OCI-LY1 (cell line): ENCODE measurements at regions not wholly inside any gene's neighbourhood (a gene's known extent, or its start where the extent isn't known, plus 50 kb on each side); places are given as distances from the start of the nearest gene placed in this dataset.

Source experiments
- H2AFZ ChIP-seq: fragments of 200-600 bp; sonication (generic), shearing (Covaris generic); 2 replicates; pipeline ENCODE4 v1.6.0; 2014; ENCODE audit warnings: antibody characterized with exemption, mild to moderate bottlenecking, low read length
- H3F3A ChIP-seq: fragments of 200-600 bp; sonication (generic), shearing (Covaris generic); 2 replicates; pipeline ENCODE4 v1.6.0; 2014; ENCODE audit warnings: mild to moderate bottlenecking, antibody characterized with exemption, low read length, moderate library complexity; ENCODE audit not compliant: insufficient read depth
- H3K27ac ChIP-seq: fragments of 200-600 bp; sonication (generic); 2 replicates; pipeline ENCODE4 v1.5.1; 2014; ENCODE audit warnings: low read length, mixed run types, mild to moderate bottlenecking, low read depth; ENCODE audit not compliant: poor library complexity, severe bottlenecking
- H3K27me3 ChIP-seq: fragments of 200-600 bp; sonication (generic); 2 replicates; pipeline ENCODE4 v1.6.0; 2014; ENCODE audit warnings: antibody characterized with exemption, mild to moderate bottlenecking, low read length, moderate library complexity; ENCODE audit not compliant: insufficient read depth
- H3K36me3 ChIP-seq: fragments of 200-600 bp; sonication (generic); 2 replicates; pipeline ENCODE4 v1.6.1; 2014; ENCODE audit warnings: mild to moderate bottlenecking, antibody characterized with exemption, low read length, moderate library complexity, mixed read lengths; ENCODE audit not compliant: insufficient read depth
- H3K4me1 ChIP-seq: fragments of 200-600 bp; sonication (generic); 2 replicates; pipeline ENCODE4 v1.5.1; 2014; ENCODE audit warnings: mild to moderate bottlenecking, low read length, moderate library complexity; ENCODE audit not compliant: insufficient read depth, severe bottlenecking
- H3K4me2 ChIP-seq: fragments of 200-600 bp; sonication (generic), shearing (Covaris generic); 2 replicates; pipeline ENCODE4 v1.6.1; 2014; ENCODE audit warnings: low read length
- H3K4me3 ChIP-seq: fragments of 200-600 bp; sonication (generic); 2 replicates; pipeline ENCODE4 v1.5.1; 2014; ENCODE audit warnings: low read length, low read depth, mild to moderate bottlenecking, mixed read lengths; ENCODE audit not compliant: poor library complexity, severe bottlenecking
- H3K79me2 ChIP-seq: fragments of 200-600 bp; shearing (Covaris generic); 2 replicates; pipeline ENCODE4 v1.6.1; 2016; ENCODE audit warnings: mixed run types, low read length, mixed read lengths; ENCODE audit not compliant: insufficient read depth
- H3K9ac ChIP-seq: fragments of 200-600 bp; sonication (generic), shearing (Covaris generic); 2 replicates; pipeline ENCODE4 v1.6.1; 2014; ENCODE audit warnings: mild to moderate bottlenecking, low read length, mixed read lengths
- H3K9me2 ChIP-seq: fragments of 200-600 bp; sonication (generic), shearing (Covaris generic); 2 replicates; pipeline ENCODE4 v1.6.1; 2014; ENCODE audit warnings: low read depth, mild to moderate bottlenecking, low read length, mixed read lengths
- H3K9me3 ChIP-seq: fragments of 200-600 bp; shearing (Covaris generic); 2 replicates; pipeline ENCODE4 v1.6.1; 2014; ENCODE audit warnings: low read length, mixed read lengths
- H4K20me1 ChIP-seq: fragments of 200-600 bp; sonication (generic), shearing (Covaris generic); 2 replicates; pipeline ENCODE4 v1.6.0; 2016; ENCODE audit warnings: mild to moderate bottlenecking, low read length; ENCODE audit not compliant: insufficient read depth
- EZH2 ChIP-seq: fragments of 200-600 bp; sonication (generic), shearing (Covaris generic); IDR thresholded peaks from 2 replicates; pipeline ENCODE4 v1.8.0; 2017; ENCODE audit warnings: borderline replicate concordance, mixed run types, mild to moderate bottlenecking, antibody characterized with exemption, low read length, moderate library complexity, mixed read lengths
- TF ChIP-seq, protein P1 (sequence below): fragments of 200-600 bp; sonication (generic), shearing (Covaris generic); IDR thresholded peaks from 2 replicates; pipeline ENCODE4 v1.5.1; 2017; ENCODE audit warnings: mild to moderate bottlenecking, antibody characterized with exemption, low read length, moderate library complexity, mixed read lengths

DNA sequence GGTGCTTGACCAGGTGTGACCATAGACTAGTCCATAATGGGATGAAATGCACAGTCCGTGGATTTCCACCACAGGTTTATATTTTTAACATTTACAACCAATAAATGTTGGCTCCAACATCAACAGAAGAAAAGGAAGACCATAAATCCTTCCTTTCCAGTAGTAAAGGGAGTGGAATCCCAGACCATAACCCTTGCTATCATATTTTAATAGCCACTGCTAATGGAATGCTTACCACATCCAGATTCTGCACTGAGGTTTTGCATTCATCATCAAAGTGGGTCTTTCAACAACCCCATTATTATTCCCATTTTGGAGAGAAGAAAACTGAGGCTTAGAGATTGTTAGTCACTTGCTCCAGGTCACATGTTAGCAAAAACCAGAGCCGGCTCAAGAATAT lies 106.7 kb downstream of the FOXL1 start:
- Histone ChIP-seq H3F3A (no peaks in the 10 kb centered on the region), H3K9ac (no peak overlapping the region), H2AFZ (no peak overlapping the region), H3K27ac (no peak overlapping the region), H4K20me1 (no peaks in the 10 kb centered on the region), H3K4me3 (no peak overlapping the region), H3K4me1 (no peaks in the 10 kb centered on the region), H3K9me3 (no peaks in the 10 kb centered on the region), H3K36me3 (no peaks in the 10 kb centered on the region), H3K4me2 (no peak overlapping the region), H3K27me3 (peaks cover 4% of the 10 kb centered on the region; the same call in 1 of the 2 replicates), H3K79me2 (no peaks in the 10 kb centered on the region), H3K9me2 (no peaks in the 10 kb centered on the region)
- no peak for TF ChIP-seq EZH2
- TF ChIP-seq, protein P1, sequence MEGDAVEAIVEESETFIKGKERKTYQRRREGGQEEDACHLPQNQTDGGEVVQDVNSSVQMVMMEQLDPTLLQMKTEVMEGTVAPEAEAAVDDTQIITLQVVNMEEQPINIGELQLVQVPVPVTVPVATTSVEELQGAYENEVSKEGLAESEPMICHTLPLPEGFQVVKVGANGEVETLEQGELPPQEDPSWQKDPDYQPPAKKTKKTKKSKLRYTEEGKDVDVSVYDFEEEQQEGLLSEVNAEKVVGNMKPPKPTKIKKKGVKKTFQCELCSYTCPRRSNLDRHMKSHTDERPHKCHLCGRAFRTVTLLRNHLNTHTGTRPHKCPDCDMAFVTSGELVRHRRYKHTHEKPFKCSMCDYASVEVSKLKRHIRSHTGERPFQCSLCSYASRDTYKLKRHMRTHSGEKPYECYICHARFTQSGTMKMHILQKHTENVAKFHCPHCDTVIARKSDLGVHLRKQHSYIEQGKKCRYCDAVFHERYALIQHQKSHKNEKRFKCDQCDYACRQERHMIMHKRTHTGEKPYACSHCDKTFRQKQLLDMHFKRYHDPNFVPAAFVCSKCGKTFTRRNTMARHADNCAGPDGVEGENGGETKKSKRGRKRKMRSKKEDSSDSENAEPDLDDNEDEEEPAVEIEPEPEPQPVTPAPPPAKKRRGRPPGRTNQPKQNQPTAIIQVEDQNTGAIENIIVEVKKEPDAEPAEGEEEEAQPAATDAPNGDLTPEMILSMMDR, result no peak

DNA sequence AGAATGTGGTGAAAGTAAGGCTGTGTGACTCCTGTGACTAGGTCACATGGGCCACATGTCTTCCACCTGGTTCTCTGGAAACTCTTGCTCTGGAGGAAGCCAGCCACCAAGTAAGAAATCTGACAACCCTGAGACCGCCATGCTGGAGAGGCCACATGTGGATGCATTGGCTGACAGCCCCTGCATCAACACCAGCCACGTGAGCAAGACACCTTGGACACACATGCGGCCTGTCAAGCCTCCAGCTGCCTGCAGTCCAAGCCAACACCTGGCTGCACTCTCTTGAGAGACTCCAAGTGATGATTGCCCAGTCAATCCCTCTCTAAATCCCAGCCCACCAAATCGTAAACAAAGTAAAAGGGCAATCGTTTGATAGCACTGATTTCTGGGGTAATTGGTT lies 112.6 kb downstream of the FOXL1 start:
- Histone ChIP-seq H3K9ac (no peak overlapping the region), H3K27ac (no peak overlapping the region), H3K27me3 (no peaks in the 10 kb centered on the region), H3K4me2 (no peak overlapping the region), H3K79me2 (no peaks in the 10 kb centered on the region), H4K20me1 (no peaks in the 10 kb centered on the region), H2AFZ (no peak overlapping the region), H3K9me3 (no peaks in the 10 kb centered on the region), H3K36me3 (no peaks in the 10 kb centered on the region), H3K9me2 (no peaks in the 10 kb centered on the region), H3K4me3 (no peak overlapping the region), H3F3A (no peaks in the 10 kb centered on the region), H3K4me1 (no peaks in the 10 kb centered on the region)
- TF ChIP-seq, protein P1, result no peak
- no peak for TF ChIP-seq EZH2

DNA sequence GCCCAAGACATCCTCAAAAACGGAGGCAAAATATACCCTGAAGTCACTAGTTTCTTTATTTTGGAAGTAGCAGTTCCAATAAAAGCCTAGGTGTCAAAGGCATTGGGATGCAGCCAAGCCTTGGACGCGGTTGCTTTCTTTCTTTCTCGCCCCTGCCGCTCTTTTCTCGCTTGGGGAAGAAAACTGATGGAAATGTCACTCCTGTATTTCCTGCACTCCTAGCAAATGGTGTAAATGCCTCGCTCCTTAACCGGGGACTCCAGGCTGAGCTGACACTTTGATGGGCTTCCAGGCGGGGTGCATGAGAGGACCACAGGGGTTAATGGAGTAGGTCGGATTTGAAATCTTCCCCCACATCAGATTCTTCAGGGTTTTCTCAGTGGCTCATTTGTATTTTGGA lies 114.1 kb downstream of the FOXL1 start:
- H3K27me3 ChIP-seq, result no peaks in the 10 kb centered on the region
- H3K27ac ChIP-seq, result no peak overlapping the region
- TF ChIP-seq, protein P1, result no peak
- TF ChIP-seq EZH2, result no peak

More for the DNA sequence above, 114.1 kb downstream of the FOXL1 start:
- H3K79me2 ChIP-seq, result no peaks in the 10 kb centered on the region
- no peaks in the 10 kb centered on the region for H3K9me2 ChIP-seq
- H4K20me1 ChIP-seq, result no peaks in the 10 kb centered on the region
- no peaks in the 10 kb centered on the region for H3K36me3 ChIP-seq
- H3K4me3 ChIP-seq, result no peak overlapping the region
- H3K4me2 ChIP-seq, result no peak overlapping the region
- no peak overlapping the region for H3K9ac ChIP-seq
- no peaks in the 10 kb centered on the region for H3K4me1 ChIP-seq
- no peaks in the 10 kb centered on the region for H3K9me3 ChIP-seq
- H2AFZ ChIP-seq, result no peak overlapping the region
- no peaks in the 10 kb centered on the region for H3F3A ChIP-seq
